Esophagus squamous epithelium (tissue), 4 donors: ENCODE measurements at regions not wholly inside any gene's neighbourhood (a gene's known extent, or its start where the extent isn't known, plus 50 kb on each side); places are given as distances from the start of the nearest gene placed in this dataset.

Experiments used
- POLR2A ChIP-seq, 4 donors: fragments of 450-650 bp; IDR thresholded peaks; one replicate each; pipeline ENCODE4 v1.6.1; 2017; ENCODE audit warnings: antibody characterized with exemption in 4 of 4, mild to moderate bottlenecking in 4 of 4, moderate library complexity in 3 of 4
- TF ChIP-seq, protein P1 (sequence below), 6 experiments: fragments of 450-650 bp in 4 of 6; fragments of 200-600 bp in 2 of 6; sonication (generic) in 2 of 6; IDR thresholded peaks; one replicate each; pipeline ENCODE4 v1.5.1; 2016 to 2019; ENCODE audit warnings: antibody characterized with exemption in 6 of 6, mild to moderate bottlenecking in 4 of 6, moderate library complexity in 4 of 6

DNA sequence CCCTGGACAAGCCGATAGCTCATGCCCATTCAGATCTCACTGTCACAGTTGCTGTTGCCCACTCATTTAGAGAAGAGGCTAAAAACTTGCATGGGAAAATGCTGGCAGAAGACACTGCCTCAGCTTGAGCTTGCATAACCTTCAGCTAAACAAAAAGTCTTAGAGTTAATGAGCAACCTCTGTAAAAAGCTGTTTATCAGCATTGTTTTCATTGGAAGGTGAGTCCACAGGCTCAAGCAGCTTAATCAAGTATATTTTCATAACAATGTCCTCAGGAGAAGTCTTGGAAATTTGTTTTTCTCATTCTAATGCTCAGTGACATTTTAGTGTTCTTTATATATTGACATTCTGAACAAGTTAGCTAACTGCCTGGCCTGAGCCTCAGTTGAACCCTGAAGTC lies 872.9 kb downstream of the TMTC2 start:
- TF ChIP-seq, protein P1, sequence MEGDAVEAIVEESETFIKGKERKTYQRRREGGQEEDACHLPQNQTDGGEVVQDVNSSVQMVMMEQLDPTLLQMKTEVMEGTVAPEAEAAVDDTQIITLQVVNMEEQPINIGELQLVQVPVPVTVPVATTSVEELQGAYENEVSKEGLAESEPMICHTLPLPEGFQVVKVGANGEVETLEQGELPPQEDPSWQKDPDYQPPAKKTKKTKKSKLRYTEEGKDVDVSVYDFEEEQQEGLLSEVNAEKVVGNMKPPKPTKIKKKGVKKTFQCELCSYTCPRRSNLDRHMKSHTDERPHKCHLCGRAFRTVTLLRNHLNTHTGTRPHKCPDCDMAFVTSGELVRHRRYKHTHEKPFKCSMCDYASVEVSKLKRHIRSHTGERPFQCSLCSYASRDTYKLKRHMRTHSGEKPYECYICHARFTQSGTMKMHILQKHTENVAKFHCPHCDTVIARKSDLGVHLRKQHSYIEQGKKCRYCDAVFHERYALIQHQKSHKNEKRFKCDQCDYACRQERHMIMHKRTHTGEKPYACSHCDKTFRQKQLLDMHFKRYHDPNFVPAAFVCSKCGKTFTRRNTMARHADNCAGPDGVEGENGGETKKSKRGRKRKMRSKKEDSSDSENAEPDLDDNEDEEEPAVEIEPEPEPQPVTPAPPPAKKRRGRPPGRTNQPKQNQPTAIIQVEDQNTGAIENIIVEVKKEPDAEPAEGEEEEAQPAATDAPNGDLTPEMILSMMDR (IDR thresholded peaks at IDR 0.05) = no peak
- TF ChIP-seq POLR2A (IDR thresholded peaks at IDR 0.05) = no peak
